Activated T-cell treated with anti-CD3 and anti-CD28 coated beads for 24 hours (primary cell): ENCODE measurements at regions not wholly inside any gene's neighbourhood (a gene's known extent, or its start where the extent isn't known, plus 50 kb on each side); places are given as distances from the start of the nearest gene placed in this dataset.

Source experiments
- DNase-seq: peaks from one replicate; pipeline ENCODE4 v3.0.0-alpha.2; 2020; ENCODE audit warnings: low read depth

DNA sequence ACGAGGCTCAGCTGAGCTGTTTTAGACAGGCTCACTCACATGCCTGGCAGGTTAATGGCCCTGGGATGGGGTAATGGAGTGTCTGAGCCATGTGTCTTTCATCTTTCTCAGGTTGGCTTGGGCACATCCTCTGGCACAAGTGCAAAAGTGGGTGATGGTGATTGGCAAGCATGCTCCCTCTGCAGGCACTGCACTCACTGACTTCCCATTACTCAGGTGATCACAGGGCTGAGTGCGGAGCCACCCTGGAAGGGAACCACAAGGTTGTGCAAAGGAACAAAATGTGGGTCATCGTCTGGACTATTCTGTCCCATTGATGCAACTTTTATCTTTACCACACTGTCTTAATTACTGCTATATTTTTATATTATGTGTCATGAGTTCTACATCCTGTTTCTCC lies 244.1 kb upstream of the AKR1E2 start:
- no peak for DNase-seq

DNA sequence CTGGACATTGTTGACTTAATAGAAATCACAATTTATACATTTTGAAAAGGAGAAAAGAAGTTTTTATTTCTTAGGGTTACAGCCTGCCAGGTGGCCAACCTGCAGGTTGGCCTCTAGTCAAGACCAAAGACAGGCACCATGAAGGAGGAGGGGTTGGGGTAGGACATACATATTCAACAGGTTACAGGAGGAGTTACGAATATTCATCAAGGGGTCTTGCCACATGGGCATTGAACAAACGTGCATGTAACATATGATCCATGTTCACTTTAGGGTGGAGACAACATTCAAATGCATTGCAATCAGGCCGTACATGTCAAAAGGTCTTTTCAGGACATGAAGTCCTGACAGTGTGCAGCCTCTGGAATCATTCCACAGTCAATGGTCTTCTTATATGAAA lies 246.2 kb upstream of the AKR1E2 start:
- no peak for DNase-seq

DNA sequence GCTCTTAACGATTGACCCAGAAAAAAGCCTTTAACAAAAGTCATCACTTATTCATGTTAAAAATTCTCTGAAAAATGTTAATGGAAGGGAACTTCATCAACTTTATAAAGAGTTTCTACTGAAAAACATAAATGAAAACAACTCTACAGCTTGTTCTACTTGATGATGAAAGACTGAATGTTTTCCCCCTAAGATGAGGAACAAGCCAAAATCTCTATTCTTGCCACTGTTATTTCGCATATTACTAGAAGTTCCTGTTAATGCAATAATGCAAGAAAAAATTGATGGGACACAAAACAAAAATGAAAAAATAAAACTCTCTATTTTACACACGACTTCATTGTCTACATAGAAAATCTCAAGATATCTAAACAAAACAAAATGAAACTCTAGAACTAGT lies 249.8 kb upstream of the AKR1E2 start:
- no peak for DNase-seq

DNA sequence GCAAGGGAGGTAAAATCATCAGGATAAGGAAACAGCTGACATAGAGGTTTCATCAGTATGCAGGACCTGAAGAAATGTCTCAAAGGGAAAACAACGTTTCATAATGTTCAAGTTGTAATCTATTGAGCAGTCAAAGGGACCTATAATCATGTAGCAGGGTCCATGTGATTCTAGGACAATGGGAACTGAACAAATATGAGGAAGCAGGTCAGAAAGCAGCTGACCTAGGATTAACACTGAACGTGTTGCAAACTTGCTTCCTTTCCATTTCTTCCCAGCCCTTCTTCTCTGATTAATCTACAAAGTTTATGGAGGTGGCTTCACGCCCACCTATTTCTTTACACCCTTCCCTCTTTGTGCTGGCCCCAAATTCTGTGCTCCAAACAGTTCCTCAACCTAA lies 256.9 kb upstream of the AKR1E2 start:
- no peak for DNase-seq

DNA sequence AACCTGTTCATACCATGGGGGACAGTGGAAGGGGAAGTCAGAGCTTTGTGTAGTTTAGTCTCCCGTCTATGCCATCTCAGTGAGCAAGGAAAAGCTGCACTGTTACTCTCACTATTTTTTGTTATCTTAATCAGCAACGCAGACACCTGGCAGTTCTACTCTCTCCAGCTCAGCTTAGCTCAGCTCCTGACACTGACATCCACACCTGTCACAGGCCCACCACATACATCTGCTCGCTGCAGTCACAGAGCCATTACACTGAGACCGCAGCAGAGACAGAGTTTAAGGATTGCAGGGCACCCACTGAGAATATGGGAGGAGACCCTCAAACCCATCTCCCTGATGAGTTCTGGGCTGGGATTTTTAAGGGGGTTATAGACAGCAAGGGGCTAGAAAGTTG lies 257.3 kb upstream of the AKR1E2 start:
- DNase-seq = no peak

- no peak for DNase-seq
Observed at GRCh38 chr10:4568086-4568485, 257.9 kb upstream of the AKR1E2 start.

DNA sequence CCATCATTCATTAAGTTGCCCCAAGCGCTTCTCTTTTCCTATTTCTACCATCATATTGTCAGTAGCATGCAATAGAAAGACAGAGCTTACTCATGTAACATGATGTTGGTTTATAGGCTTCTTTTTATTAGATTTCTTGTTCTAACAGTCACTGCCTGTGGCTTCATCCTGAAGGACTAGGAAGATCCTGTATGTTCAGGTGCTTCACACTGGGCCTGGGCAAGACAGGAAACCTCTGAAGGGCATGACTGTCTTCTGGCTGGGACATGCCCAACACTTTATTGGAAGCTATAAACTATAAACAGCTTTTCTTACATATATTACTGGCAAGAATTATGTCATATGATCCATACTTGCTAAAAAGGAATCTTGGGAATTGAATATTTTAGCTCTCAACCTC lies 258.4 kb upstream of the AKR1E2 start:
- no peak for DNase-seq

DNA sequence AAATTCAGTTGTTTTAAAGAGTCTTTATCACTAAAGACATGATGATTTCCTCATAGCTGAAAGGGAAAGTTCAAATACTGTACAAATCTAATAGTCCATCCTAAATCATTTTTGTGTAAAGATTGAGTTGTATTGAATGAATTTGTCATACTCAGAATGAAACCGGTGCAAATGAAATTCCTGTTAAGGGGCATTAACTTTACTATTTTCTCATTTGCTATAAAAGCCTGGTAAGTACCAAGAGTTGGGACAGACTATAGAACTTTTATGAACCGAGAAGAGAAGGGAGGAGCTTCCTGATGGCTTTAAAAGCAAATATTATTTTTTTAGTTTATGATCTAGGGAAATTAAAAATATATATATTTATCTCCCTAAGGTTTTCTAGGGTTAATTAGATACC lies 260.0 kb upstream of the AKR1E2 start:
- no peak for DNase-seq

- no peak for DNase-seq
Observed at GRCh38 chr10:4561296-4561695, 264.7 kb upstream of the AKR1E2 start.

DNA sequence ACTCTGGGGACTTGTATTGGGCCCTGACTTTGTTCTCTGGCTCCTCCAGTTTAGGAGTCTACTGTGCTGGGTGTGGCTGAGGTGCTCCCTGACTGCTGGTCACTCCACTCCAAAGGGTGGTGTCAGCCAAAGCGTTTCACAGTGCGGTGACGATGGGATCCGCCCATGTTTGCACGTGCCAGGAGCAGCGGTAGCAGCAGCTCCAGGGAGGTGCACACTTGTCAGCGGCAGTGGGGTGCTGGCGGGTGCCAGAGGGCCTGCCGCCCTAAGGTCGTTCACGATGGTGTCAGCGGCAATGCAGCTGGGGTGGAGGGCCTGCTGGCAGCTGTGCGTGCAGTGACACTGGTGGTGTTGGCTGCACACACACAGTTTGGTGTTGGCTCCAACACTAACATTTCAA lies 268.5 kb upstream of the AKR1E2 start:
- DNase-seq = no peak

- DNase-seq = no peak
Observed at GRCh38 chr10:4556527-4556926, 269.5 kb upstream of the AKR1E2 start.

GRCh38 chr10:4555920-4556319 lies 270.1 kb upstream of the AKR1E2 start:
- no peak for DNase-seq

GRCh38 chr10:4549139-4549653 lies 276.8 kb upstream of the AKR1E2 start:
- no peak for DNase-seq

DNA sequence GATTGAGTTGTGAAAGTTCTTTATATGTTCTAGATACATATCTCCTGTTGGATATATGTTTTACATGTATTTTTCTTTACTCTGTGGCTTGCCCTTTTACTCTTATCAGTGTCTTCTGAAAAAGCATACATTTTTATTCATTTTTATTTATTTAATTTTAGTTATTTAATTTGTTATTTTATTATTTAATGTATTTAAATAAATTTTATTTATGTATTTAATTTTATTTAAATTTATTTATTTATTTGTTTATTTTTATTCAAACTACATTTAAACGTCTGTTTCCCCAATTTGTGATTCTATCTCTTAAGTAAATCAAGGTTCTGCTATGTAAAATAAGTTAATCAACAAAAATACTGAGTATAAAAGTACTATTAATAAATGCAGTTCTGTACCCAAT lies 279.1 kb upstream of the AKR1E2 start:
- no peak for DNase-seq

GRCh38 chr10:4546500-4546899 lies 279.5 kb upstream of the AKR1E2 start:
- peak; percentile 32 for DNase-seq

DNA sequence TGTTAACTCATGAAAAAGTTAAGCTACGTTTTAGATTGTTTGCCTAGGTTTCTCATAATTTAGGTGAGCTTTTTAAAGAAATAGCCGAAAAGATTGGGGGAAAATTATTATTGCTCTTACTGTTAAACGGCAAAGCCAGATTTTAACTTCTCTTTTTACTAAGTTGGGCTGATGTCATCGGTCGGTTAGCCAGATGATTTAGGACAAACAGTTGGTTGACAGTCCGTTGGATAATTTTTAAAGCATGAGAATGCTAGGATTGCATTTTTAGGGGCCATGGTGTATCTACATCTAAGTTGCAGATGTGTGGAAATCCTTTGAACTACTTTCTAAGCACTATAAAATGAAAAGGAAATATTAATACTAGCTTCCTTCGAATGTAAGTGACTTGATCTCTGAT lies 280.9 kb upstream of the AKR1E2 start:
- no peak for DNase-seq

DNA sequence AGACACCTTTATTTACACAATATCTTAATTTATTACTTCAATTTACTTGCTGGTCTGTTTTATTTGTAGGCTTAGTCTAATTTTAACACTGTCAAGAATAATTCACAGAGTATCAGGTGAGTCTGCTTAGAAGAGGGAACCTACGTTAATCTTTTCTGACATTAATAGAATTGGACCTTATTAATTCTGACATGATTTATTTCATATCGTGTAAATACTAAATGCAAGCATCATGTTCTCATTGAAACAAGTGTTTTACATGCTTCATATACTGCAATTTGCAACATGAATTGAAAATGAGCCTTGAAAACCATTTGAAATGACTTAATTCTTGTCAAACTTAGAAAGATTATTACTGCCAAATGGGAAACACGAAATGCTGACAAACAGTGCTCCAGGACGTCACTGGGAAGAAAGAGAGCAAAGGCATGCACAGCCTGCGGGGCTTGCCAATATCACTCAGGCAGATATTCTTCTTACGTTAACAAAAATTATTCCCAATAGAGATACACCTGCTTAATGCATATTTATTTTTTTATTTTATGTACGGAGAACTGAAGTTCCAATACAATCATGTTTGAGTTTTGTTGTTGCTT lies 282.0 kb upstream of the AKR1E2 start:
- DNase-seq = no peak

GRCh38 chr10:4541292-4541691 lies 284.7 kb upstream of the AKR1E2 start:
- DNase-seq = no peak

GRCh38 chr10:4538016-4538415 lies 288.0 kb upstream of the AKR1E2 start:
- no peak for DNase-seq

- no peak for DNase-seq
Observed at GRCh38 chr10:4535521-4535920, 290.5 kb upstream of the AKR1E2 start.

- no peak for DNase-seq
Observed at GRCh38 chr10:4533621-4534020, 292.4 kb upstream of the AKR1E2 start.

DNA sequence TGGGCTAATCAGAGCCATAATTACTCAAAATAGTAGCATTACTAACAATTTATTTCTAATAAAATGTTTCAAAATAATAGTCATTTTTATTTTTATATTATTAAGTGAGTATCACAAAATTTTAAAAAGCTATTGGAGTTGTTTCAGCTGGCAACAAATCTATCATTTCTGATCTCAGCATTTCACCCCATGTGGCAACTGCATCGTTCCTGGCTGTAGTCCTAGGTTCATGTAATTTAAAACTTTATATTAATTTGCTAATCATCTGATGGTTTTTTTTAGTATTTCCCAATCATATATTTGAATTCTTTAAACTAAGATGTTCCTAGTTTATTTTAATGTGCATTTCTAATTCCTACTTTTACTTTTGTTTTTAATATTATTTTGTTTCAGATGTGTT lies 293.0 kb upstream of the AKR1E2 start:
- DNase-seq = no peak

GRCh38 chr10:4532467-4532866 lies 293.5 kb upstream of the AKR1E2 start:
- DNase-seq = no peak

DNA sequence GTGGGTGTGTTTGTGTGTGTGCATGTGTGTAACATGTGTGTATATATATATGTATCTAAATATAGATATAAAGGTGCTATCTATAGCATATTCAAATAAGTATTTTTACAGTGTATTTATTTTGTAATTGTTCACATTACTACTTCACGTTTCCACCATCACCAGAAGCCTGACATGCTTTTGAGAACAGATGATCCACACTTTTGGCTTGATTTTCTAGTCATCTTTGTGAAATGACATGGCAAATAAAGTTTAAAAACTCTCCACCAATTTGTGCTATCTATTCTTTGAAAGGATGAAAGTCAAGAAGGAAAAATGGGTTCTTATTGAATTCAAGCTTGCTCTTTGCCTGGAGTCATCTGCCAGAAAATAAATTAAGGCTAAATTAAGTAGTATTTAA lies 294.0 kb upstream of the AKR1E2 start:
- no peak for DNase-seq

GRCh38 chr10:4529266-4529665 lies 296.7 kb upstream of the AKR1E2 start:
- no peak for DNase-seq
